DMS153 treated with DMSO at 0.1 percent for 48 hours (cell line): ENCODE measurements at regions not wholly inside any gene's neighbourhood (a gene's known extent, or its start where the extent isn't known, plus 50 kb on each side); places are given as distances from the start of the nearest gene placed in this dataset.

Experiments
- DNase-seq: peaks from one replicate; lab custom pipeline; 2025; ENCODE audit not compliant: unreplicated experiment; lab: John Stamatoyannopoulos, UW

DNA sequence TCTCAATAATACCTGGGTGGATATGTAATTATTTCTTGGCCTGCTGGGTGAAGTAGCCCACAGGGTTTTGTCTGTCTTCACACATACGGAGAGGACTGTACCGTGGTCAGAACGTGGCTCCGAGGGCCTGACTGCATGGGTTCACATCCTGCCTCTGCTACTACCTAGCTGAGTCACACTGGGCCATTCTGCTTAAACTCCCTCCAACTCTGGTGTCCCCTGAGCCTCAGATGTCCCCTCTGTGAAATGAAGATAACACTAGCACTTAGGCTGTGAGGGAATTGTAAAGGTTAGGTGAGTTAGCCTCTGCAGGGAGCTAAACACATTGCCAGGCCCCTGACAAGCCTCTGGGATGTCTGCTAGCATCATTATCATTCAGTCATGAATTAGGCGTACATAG, 120.1 kb upstream of the NABP1 start:
- DNase-seq: no peak

DNA sequence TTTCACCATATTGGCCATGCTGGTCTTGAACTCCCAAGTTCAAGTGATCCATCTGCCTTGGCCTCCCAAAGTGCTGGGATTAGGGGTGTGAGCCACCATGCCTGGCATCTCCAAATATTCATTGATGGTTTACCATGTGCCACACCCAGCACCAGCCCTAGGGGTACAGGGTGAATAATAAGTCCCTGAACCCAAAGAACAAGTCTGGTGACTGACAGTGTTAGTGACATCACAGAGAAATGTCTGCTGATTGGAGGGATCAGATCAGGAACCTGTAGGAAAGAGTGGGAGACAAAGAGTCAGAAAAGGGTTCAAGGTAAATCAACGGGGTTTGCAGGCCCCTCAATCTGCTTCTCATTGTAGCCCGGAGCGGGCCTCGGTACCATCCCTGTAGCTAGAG, 118.4 kb upstream of the NABP1 start:
- DNase-seq: no peak

GRCh38 chr2:191560411-191560980, 117.4 kb upstream of the NABP1 start:
- no peak for DNase-seq

GRCh38 chr2:191565120-191565519, 112.8 kb upstream of the NABP1 start:
- no peak for DNase-seq

DNA sequence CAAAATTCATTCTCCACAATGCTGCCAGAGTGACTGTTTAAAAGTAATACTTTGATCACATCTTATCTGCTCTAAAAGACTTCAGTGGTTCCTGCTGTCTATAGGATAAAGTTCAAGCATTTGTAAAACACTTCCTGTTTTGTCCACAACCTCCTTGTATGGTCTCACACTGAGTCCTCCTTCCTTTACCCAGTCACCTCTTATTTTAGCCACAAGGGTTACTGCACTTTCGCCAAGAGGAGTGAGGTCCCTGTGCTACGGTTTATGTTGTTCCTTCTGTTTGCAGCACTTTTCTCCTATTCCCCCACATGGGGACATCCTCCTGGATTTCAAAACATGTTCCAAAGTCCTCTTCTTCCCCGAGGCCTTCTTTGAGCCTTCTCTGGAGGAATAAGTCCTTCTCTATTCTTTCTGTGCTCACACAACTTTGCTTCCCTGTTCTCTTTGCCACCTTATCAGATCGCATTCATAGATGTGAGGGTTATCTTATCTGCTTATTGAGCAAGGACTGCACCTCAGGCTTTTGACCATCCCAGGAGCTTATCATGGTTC, 112.2 kb upstream of the NABP1 start:
- no peak for DNase-seq

DNA sequence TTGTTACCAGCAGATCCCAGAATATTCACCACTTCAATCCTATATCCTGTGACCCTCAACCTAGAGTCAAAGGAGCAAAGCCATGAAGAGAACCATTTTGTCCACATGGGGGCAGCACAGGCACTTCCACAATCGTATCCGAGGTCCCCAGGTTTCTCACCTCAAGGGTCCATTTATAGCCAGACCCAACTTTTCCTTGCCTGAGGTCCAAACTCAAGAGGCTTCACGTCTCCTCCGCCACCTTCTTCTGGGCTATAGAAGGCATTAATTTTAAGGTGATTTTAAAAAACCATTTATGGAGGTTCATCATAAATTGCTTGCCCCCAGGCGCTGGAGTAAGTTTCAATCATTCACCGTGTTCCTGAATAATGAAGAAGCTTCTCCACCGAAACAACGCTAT, 111.6 kb upstream of the NABP1 start:
- DNase-seq: peak; percentile 38

DNA sequence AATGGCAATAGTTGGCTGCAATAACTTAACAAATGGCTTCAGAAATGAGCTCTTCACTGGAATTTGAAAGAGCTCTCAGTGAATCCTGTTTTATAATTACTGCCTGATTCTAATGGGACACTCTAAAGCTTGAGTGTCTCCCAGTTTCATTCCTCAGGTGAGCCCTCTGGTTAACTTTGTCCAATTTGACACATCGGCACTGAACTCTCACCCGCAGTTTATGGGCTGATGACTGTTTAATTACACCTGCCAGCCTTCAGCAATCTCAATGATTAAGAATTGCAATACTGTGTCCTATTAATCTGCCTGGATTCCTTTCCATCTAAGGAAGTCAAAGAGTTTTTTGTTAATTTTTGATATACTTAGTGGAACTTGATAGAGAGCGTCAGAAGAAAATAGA, 110.7 kb upstream of the NABP1 start:
- no peak for DNase-seq

GRCh38 chr2:191569025-191569424, 108.9 kb upstream of the NABP1 start:
- no peak for DNase-seq

DNA sequence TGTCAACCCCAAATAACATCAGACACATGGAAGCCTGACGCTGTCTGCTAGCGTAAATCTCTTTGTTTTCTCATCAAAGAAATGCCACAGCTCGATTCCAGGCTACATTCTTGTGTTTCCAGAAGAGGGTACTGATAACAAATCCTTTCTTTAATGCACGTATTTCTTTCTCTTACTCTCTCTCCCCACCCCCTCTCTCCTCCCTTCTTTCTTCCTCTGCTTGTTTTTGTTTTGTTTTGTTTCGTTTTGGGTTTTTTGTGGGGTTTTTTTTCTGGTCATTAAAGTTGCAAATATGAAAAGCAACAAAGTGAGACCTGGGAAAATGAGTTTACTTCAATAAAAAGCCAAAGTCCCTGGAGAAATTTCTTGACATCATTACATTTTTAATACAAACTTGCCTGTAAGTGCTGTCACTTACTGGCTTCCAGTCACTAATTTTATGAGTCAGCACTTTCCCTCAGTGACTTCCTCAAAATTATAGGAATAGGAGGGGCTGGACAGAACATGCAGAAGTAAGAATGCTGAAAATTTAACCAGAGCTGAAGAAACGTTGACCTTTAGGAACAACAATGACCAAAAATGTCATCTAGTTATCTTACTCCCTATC, 106.7 kb upstream of the NABP1 start:
- DNase-seq: no peak

DNA sequence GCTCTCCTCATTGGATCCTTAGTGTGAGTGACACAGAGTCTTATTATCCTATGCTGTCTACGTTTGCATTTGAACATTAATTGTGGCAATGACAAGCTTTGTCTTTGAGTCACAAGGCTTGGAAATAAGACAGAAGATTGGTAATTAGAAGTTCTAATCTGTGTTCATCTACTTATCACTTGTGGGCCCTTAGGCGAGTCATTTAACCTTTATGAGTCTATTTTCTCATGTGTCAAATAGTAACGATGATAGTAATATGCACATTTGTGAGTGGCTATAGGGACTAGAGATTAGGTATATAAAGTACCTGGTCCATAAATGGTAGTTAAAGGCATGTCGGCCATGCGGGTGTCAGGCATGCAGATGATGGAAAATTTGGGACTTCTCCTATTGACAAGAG, 105.6 kb upstream of the NABP1 start:
- no peak for DNase-seq

GRCh38 chr2:191573216-191573615, 104.7 kb upstream of the NABP1 start:
- DNase-seq: no peak

- DNase-seq: no peak
These were observed 103.7 kb upstream of the NABP1 start for GRCh38 chr2:191574232-191574631.

DNA sequence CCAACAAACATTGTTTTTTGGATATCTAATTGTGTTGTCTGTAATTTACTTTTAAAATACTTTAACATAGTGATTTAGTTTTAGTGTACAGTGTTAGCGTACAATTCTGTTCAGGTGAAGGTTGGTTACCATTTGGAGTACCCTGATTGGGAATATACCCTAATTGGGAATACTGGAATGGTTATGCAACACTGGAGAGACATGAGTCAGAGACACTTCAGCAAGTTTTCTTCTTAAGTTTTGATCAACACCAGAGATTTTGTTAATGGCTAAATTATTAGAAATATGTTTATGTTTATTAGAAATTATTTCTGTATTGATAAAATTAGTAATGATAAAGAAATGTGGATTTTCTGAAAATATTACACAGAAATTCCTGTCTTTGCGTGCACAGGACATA, 100.3 kb upstream of the NABP1 start:
- no peak for DNase-seq

- no peak for DNase-seq
These were observed 99.9 kb upstream of the NABP1 start for GRCh38 chr2:191578031-191578430.

DNA sequence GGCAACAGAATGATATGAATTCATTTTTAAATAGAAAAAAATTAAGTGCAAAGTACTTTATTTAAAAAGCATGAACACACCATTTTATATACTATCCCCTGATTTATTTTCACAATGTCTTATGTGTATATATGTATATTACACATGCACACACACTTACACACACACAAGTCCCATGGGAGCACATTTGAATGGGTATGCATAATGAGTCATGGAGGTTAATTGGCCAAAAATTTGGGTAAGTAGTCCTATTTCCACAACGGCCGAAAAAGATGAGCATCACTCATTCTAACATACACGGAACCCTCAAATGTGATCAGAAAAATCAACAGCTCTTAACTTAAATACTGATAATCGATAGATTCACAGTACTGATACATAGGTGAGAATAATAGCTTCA, 97.4 kb upstream of the NABP1 start:
- no peak for DNase-seq

DNA sequence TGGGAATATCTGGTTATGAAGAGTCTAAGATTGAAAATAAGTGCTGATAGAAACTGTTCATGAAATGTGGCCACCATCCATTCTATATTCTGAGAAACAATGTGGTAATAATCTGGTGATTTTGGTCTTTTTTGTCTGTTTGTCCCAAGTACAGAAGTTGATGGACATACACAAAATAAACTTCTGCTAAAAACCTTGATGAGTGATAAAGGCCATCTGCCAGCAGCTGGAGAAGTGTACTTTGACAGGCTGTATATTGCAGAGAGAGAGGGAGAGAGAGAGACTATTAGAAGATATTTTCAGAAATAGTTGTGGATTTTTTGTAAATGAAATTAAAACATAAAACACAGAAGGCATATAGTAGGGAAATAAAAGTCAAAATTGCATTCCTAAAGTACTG, 96.9 kb upstream of the NABP1 start:
- no peak for DNase-seq

DNA sequence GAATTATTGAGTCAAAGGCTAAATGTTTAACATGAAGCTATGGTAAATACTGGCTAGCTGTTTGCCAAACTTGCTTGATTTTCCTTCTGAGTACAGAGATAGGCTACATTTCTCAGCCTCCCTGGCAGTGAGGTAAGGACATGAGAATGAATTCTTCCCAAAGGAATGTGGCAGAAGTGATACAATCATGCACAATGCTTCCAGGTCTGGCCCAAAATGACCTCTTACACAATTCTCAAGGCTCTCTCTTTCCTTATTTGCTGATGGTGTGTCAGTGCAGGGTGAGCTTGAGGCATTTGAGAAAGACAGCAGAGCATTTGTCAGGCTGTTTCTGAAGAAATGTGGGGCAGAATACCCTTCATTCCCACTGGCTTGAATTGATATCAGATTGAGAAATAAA, 95.6 kb upstream of the NABP1 start:
- DNase-seq: no peak

GRCh38 chr2:191591025-191591424, 86.9 kb upstream of the NABP1 start:
- no peak for DNase-seq

DNA sequence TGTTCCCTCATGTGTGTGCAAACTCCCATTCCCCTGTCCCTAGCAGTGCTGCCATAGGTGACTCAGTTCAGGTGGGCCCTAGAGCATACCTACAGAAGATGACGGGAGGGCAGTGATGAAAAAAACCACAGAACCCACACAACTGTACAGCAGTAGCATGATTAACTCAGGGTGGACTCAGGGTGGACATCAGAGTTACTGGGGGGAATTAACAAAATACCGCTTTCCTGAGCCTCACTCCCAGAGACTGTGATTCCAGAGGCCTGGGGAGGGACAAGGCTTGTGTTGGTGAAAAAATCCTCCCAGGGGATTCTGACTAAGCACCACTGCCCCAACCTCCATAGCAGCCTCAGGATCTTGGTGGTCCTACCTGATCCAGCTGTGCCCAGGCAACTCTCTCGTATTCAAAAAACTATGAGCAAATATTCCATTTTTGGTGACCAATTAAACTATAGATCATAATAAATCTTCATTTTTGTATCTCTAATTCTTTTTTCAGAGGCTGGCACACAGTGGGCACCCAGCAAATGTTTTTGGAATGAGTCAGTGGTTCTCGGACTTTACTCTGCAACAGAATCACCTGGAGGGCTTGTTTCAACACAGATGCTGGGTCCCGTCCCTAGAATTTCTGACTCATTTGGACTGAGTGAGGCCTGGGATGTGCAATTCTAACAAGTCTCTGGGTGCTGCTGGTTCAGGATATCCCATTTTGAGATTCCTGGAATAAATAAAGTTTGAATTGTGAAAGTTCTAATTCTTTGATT, 84.1 kb upstream of the NABP1 start:
- no peak for DNase-seq

- DNase-seq: no peak
These were observed 80.7 kb upstream of the NABP1 start for GRCh38 chr2:191597186-191597751.

- DNase-seq: no peak
These were observed 79.6 kb upstream of the NABP1 start for GRCh38 chr2:191598296-191598695.

- DNase-seq: no peak
These were observed 76.9 kb upstream of the NABP1 start for GRCh38 chr2:191601060-191601459.
